NOMO-1 treated with dmso at 0.1 percent for 144 hours (cell line): ENCODE measurements at regions not wholly inside any gene's neighbourhood (a gene's known extent, or its start where the extent isn't known, plus 50 kb on each side); places are given as distances from the start of the nearest gene placed in this dataset.

ENCODE experiments used
- DNase-seq: peaks from one replicate; lab custom pipeline; 2025; ENCODE audit not compliant: unreplicated experiment; lab: John Stamatoyannopoulos, UW

- no peak for DNase-seq
Observed at GRCh38 chr14:35989736-35990135, 163.6 kb downstream of the BRMS1L start.

DNA sequence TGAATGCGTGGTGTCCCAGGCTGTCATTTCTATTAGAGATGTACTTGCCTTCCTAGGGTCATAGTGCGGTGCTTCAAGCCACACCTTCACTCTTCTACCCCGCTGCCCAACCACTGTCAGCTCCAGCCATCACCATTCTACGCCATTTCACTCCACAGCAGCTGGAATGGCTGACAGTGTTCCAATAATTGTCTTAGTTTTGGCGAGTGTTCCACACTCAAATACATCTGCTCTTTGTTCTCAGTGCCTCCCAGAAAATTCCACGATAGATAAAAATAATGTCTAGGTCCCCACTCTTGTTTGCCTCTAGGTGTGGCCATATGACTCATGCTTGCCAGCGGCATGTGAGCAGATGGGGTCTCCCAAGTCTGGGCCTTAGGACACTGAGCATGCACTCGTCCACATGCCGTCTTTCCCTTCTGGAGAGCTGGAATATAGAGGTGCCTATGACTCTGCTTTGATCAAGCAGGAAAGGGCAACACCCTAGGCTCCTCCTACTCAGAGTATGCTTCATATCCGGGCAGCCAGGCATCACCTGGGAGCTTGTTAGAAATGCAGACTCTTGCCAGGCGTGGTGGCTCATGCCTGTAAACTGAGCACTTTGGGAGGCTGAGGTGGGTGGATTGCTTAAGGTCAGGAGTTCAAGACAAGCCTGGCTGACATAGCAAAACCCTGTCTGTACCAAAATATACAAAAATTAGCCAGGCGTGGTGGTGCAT is 163.0 kb downstream of the BRMS1L start:
- no peak for DNase-seq

GRCh38 chr14:35988550-35988949 is 162.4 kb downstream of the BRMS1L start:
- no peak for DNase-seq

DNA sequence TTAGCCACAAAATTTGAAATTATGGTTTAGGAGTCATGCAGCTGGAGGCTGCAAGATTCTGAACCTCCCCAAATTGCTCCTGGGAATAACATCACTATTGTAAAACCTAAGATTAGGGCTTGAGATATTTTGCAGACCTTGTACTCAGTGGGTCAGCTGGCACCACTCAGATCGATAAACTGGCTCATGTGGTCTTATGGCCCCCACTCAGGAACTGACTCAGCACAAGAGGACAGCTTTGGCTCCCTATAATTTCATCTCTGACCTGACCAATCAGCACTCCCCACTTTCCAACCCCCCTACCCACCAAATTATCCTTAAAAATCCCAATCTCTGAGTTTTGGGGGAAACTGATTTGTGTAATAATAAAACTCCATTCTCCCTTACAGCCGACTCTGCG is 161.6 kb downstream of the BRMS1L start:
- DNase-seq = no peak

DNA sequence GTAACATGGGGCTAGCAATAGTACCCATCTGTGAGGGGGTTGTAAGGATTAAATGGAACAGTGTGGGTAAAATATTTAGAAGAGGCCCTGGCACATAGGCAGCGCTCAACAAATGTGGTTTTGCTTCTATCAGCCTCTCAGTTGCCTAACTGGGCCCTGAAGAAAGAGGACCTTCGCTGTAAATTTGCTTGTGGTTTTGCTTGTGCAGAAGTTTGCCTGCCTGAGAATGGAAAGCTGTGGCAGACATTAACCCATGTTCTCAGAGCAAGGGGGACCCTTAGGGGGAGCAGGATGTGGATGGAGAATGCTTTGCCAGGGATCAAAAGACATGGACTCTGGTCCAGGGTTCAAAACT is 160.1 kb downstream of the BRMS1L start:
- peak; percentile 30 for DNase-seq

DNA sequence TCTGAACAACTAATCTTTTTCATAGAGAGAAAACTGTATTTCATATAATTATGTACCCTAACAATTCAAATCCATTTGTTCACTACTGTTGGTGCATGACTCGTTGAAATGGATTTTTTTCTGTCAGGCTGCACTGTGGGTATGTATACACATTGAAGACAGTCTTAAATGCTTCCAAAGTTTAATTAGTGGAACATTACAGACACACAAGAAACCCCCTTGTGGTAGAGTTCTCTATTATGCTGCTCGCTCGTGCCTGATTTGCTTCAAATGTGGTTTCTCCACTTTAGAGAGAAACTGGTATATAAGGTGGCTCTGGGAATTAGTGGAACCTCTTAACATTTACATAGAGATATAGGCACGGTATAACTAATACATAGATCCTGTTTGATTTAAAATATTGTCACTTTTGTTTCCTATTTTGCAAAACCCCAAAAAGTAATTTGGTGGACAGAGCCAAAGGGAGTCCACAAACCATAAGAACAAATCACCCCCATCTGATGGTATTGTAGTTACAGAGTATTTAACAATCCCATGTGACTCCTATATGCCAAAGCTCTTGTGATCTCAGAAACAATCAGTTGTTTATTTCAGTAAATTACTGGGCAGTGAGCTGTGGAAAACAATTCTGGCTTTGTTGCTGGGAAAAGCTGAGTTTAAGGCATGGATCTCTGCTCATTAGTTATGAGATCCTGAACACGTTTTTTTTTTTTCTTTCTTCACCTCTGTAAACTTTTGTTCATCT is 159.5 kb downstream of the BRMS1L start:
- DNase-seq = no peak

- DNase-seq = no peak
Observed at GRCh38 chr14:35979531-35979930, 153.4 kb downstream of the BRMS1L start.

DNA sequence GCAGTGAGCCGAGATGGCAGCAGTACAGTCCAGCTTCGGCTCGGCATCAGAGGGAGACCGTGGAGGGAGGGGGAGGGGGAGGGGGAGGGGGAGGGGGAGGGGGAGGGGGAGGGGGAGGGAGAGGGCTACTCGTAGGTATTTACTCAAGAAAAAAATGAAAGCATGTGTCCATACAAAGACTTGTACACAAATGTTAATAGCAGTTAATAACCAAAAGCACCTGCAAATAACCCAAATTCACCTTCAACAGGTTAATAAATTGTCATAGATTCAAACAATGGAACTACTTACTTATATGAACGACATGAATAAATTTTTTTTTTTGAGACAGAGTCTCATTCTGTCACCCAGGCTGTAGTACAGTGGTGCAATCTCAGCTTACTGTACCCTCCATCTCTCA is 152.4 kb downstream of the BRMS1L start:
- no peak for DNase-seq

GRCh38 chr14:35975814-35976213 is 149.7 kb downstream of the BRMS1L start:
- DNase-seq = no peak

DNA sequence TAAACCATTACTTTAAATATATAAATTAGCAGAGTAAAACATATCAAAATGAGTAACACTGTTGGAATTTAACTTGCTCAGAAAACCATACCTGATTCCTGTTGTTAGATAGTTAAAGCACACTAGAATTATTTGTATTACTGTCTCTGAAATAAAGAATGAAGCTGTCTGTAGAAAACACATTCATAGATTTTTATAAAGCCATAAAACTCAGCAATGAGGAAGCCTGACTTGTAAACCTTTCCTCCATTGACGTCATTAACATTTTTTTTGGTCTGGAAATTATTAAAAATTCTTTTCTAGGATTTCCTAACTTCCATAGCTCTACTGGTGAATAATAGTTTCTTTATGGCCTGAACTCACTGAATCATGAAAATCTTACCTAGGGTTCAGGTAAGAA is 147.6 kb downstream of the BRMS1L start:
- no peak for DNase-seq

- no peak for DNase-seq
Observed at GRCh38 chr14:35971965-35972630, 146.0 kb downstream of the BRMS1L start.

DNA sequence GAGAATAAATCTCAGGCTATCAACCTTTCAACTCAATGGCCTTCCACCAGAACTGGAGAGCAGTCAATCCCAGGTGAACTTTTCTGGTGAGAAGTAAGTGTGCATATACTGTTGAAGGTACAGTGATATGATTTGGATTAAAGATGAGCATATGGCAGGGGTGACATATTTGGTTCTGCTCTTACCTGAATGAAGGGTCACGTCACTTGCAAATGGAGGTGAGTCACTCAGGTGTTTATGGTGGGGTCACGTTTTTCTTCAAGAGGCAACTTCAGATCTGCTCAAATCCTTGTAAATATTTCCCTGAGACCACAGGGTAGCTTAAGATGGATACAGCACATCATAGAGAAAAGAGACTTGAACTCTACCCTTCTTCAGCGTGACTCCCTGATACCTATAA is 143.2 kb downstream of the BRMS1L start:
- DNase-seq = no peak

GRCh38 chr14:35965400-35965799 is 139.3 kb downstream of the BRMS1L start:
- no peak for DNase-seq

DNA sequence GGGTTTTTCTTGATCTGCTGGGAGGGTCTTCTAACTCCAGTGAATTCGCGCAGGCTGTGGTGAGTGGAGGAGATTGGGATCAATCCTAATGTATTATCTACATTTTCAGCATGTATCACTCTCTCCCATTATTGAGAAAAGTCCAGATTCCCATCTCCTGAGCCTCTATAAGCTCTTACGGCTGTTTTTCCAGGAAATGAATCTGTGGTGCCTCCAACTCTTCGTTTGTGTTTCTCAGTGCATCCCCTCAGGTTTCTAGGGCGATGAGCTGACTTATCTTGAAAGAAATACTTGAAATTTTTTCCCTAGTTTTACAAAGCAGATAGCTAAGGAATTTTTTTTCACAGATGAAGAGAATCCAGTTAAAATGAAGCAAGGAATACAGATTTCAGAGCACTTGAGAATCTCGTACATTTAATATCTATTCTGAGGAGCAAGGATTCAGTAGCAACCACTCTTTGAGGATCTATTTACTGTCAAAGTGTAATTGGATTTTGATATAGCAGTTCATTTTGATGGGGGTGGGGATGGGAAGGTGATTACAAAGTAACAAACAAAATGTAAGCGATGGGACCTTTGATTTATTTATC is 138.7 kb downstream of the BRMS1L start:
- DNase-seq = no peak

DNA sequence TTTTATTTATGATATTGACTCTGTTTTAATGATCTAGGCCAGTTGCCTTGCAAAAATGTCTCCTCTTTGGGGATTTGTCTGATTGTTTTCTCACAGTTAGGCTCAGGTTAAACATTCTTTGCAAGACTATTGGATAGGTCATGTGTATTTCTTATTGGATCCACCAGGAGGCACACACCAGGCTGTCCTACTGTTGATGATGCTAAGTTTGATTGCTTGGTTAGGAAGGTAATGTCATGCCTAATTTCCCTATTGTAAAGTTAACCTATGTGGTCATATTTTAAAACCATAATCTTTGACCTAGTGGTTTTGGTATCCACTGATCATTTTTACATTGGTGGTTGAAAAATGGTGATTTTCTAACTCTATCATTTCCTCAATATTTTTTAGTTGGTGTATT is 137.1 kb downstream of the BRMS1L start:
- no peak for DNase-seq

- no peak for DNase-seq
Observed at GRCh38 chr14:35961697-35962274, 135.6 kb downstream of the BRMS1L start.

DNA sequence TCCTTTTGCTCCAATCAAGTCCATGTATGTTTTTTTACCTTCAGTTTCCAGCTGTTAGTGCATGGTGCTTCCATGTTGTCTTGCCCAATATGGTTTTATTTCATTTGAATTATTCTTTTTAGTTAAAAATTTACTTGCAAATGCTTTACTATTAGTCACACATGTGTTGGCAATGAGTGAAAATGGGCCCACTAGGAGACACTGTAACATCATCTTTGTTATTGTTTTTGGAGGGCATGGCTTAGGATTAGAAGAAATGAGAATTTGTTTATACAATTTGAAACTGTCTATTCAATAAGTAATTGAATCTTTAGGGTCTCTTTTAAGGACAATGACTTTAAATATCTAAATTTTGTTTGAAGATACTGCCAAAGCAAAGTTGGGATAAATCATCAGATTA is 133.7 kb downstream of the BRMS1L start:
- DNase-seq = no peak

GRCh38 chr14:35958499-35958898 is 132.4 kb downstream of the BRMS1L start:
- DNase-seq = no peak

DNA sequence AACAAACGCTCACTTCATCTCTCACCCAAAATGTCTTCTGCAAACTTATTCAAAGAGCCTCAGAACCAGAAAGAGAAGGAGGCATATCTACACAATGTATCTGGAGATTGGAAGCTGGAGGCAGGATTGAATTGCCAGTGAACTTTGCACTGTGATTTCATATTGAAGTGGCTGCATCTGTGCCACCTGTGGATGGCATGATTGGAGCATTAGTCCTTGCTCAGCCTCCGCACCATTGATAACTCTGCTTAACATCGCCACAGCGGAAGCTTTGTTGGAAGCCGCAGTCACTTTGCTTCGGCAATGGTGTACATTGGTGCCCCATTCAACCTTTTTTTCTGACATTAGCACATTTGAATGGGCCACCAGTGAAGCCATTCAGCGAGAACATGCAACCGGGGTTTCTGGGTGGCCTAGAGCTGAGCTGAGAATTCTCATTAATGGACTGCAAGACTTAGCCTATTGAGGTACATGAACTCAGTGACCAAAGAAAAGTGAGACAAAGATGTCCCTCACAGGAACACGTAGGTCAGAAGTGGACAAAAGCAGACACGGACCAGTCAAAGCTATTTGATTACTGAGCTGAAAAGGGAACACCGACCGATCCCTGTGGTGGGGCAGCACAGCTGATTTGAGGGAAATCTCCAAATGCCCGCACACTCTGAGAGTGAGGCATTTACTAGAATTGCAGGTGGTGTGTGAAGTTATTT is 130.4 kb downstream of the BRMS1L start:
- DNase-seq = no peak

- no peak for DNase-seq
Observed at GRCh38 chr14:35952584-35952983, 126.4 kb downstream of the BRMS1L start.
